GM21381 (cell line): ENCODE measurements at regions not wholly inside any gene's neighbourhood (a gene's known extent, or its start where the extent isn't known, plus 50 kb on each side); places are given as distances from the start of the nearest gene placed in this dataset.

Experiments used
- ATAC-seq: cut with Tn5 transposase; IDR thresholded peaks from one replicate; pipeline ENCODE4 v1.9.1; 2021; ENCODE audit warnings: mild to moderate bottlenecking, moderate library complexity; ENCODE audit not compliant: unreplicated experiment

DNA sequence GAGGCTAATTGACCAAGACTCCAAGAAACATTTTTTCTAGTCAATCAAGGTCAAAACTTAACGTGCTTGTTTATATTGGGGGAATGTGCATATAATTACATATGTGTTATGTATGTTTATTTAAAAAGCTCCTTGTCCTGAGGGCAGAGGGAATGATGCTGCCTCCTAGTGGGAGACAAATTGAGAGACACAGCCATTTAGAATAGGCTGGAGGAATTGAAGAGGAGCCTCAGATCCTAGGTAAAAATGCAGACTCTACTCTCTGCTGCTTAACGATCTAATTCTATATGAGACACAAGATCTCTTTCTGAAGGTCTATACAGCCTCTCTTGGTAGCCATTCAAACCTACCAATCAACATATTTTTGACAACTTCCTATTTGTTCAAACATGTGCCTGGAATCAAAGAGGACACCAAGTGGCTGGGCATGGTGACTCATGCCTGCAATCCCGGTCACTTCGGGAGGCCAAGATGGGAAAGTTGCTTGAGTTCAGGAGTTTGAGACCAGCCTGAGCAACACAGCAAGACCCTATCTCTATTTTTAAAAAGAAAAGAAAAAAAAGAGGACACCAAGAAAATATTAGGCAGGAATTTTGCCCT is 136.6 kb upstream of the ZNF648 start:
- no peak for ATAC-seq

DNA sequence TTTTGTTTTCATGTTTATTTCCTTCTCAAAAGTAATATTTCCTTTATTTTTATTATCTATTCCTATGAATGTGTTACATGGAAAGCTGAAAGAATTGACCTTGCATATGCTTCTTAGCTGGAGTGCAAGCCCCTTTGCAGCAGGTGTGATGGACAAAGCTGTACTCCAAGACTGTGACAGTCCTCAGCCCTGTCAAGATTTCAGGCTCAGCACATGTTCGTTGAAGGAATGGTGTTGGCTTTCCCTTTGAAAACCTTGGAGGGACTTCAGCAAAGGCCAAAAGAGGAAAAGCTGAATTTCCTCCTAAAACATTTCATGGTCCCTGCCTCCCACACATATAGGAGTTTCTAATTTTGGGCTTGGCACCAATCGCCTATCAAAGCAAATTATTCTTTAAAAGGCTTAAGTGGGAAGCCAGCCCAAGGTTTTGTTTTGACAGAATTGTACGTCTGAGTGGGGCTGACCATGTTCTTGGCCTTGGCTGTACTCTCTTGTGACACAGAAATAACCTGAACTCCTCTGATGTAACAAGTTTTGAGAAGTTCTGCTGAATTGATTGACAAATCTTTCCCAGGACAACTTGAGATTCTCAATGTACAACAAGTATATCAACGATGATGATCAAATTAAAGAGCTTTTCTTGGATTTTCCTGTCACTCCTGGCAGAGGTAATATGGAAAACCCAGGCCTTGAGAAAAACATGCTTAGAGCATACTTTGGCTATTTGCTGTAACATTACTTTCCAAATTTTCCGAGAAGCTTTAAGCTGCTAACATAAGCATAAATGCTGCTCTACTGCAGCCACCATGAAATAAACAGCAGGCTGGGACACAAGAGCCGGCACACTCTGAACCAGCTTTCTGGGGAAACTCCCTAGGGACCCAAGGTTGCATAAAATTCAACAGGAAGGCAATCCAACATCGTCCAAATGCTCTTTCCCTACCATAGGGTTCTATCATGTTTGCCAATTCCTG is 135.7 kb upstream of the ZNF648 start:
- ATAC-seq, result no peak

DNA sequence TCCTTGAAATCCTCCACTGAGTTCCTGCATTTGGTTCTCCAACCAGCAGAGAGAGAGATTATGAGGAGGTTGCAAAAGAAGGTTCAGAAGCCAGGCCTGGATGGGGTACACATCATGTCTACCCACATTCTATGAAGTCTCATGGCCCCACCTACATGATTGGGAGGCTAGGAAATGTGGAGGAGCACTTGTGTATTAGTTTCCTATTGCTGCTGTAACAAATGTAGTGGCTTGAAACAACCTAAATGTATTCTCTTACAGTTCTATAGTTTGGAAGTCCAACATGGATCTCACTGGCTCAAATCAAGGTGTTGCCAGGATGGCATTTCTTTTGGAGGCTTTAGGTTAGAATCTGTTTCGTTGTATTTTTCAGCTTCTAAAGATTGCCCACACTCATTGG is 134.2 kb upstream of the ZNF648 start:
- ATAC-seq, result no peak

DNA sequence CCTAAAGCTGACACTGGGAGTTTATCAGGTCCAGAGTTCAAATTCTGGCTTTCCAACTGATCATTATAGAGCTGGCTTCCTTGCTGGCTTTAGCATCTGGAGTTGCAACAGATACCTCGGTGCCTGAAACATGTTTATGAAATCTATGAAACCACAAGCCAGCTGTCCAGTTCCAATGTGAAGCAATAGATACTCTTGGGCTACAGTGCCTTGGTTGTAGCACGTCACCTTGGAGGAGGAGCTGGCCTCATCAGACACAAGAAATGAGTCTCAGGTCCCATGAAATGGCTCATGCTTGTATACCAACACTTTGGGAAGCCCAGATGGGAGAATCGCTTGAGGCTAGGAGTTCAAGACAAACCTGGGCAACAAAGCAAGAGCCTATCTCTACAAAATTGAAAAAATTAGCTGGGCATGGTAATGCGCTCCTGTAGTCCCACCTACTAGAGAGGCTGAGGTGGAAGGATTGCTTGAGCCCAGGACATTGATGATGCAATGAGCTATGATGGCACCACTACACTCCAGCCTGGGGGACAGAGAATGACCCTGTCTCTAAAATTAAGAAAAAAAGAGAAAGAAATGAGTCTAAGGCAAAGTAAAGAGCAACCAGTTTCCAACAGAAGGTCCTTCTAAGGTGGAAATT is 132.5 kb upstream of the ZNF648 start:
- ATAC-seq, result no peak

DNA sequence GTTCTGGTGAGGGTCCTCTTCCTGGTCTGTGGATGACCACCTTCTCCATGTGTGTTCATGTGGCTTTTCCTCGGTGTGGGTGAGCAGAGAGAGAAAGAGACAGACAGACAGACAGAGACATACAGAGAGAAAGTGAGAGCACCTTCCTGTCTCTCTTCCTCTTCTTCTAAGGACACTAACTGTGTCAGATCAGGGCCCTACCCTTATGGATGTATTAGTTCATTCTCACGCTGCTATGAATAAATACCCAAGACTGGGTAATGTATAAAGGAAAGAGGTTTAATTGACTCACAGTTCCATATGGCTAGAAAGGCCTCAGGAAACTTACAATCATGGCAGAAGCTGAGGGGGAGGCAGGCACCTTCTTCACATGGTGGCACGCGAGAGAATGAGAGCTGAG is 131.5 kb upstream of the ZNF648 start:
- no peak for ATAC-seq

DNA sequence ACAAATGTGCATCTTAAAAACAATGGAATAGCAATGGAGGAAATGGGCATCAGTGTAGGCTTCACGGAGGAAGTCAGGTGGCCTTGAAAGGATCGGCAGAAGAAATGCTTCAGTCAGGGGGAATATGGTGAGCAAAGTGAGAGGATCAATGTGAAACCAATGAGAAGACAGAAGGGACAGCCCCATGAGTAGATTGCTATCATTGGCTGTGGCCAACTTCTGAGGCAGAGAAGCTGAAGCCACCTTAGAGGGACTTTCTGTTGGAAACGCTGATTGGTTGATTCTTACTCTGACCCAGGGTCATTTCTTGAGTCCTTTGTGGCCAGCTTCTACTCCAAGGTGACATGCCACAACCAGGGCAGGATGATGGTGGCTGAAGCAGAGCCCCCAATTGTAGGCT is 130.7 kb upstream of the ZNF648 start:
- ATAC-seq, result no peak

DNA sequence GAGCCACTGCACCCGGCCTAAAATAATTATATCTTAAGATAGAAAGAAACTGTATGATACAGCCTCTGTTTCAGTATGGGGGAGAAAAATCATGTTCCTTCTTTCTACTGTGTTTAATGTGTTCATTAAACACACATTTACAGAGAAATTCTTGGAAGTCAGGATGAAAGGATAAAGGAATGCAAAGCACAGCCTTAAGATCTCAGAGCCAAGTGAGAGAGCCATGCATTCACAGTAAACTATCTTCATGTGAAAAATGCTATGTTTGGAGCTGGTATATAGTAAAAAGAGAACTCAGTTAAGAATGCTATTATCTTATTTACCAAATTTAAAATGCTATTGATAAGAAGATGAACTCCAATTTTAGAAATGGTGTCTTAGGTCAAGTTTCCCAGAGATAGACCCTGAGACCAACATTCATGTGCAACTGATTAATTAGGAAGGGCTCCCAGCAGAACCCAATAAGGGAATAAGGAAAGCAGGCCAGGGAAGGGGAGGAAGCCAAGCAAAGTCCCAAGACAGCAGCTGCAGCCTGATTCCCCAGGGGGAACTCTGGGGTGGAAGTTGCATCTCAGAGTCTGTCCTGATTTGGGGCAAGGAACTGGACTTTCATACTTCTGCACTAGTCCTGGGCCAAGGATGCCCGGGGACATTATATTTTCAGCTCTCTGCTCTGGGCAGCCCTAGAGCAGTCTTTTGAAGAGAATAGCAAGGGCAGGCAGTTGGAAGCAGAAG is 130.0 kb upstream of the ZNF648 start:
- ATAC-seq, result no peak

DNA sequence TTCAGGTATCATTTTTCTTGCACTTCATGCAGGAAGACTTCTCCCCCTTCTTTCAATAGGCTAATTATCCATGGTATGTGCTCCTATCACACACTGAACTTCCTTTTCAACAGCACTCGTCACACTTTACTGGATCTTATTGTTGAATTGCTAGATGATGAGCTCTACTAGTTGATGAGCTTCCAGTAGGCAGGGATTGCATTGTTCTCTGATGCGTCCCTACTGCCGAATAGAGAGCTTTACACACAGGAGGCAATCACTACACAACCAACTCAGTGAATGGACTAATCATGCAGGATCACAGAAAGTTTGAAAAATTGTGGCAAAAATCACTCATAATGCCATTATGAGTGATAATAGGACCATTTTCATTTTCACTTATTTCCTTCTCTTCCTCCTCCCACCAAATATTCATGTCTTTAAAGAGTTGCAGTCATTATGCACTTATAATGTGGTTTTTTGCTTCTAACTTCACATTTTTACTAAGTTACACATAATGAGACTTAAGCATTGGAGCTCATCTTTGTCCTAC is 128.1 kb upstream of the ZNF648 start:
- ATAC-seq, result no peak

DNA sequence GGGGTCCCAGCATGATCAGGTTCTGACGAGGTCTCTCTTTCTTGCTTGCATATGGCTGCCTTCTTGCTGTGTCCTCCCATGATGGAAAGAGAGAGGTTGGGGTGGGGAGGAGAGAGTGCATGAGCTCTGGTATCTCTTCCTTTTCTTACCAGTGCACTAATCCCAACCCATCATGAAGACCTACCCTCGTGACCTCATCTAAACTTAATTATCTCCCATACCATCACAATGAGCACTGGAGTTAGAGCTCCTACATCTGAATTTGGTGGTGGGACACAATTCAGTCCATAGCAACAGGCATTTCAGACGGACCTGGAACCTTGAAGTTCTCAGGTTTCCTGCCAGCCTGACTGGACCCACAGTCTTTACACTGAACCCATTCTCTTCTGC is 125.2 kb upstream of the ZNF648 start:
- ATAC-seq, result no peak

DNA sequence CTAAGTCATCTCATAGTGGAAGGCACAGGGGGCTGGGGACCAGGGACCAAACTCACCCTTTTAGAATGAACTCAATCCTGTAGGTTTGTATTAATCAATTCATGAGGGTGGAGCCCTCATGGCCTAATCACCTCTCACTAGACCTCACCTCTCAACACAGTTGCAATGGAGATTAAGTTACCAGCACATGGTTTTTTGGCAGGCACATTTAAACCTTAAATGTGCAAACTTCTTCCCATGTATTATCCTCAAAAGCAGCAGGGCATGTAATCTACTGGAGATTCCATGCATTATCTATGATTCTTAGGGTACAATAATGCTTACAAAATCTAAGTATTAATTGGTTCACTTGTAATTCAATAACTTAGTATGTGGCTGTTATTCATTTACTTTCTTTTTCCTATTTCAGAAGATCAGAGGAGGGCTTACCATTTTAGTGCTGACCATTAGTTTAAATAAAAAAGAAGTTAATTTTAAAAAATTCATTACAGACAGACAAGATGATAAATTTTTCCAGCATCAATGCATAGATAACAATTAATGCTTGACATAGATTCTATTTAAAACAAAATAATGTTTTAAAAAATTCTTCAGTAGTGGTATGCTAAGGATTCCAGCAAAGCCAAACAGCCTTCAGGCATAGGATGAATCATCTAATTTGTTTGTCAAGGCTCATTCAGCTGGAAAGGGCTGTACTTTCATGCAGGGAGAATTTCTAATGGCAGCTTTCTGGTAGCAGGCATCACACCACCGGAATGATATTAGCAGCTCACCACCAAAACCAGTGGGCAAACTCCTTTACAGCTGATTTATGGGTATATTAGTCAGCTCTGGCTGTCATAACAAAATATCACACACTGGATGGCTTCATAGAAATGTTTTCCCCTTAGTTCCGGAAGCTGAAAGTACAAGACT is 124.6 kb upstream of the ZNF648 start:
- ATAC-seq, result no peak

DNA sequence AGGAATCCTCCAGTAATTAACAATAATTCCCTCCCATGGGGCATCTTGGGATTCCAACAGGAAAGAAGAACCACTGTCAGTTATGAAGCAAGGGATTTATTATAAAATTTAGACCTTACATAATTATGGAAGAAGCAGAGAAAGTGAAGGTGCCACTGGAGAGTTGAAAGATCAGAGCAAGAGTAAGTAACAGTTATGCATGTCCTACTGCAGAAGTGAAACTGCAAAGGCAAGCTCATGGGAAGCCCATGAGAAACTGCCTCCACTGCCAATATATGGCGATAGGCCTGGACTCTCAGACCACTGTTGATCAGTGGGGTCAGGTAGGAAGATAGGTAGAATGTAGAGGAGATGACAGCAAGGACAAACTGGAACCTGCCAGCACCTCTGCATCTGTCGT is 123.6 kb upstream of the ZNF648 start:
- no peak for ATAC-seq

DNA sequence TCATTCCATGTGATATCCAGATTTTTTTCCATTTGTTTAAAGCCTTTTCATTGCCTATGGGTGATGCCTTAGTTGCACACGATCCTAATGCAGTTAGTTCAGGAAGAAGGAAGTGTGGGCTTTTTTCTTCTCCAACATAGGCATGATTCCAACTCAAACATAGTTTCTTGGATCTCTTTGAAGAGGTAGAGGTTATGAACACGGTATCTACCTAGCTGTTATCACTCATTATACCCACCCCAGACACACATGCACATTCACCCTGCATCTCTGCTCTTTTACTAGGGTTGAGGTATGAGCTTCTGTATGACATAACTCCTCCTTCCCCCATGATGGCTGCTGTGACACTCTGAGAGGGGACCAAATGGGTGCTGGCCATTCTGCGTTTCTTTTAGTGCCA is 122.1 kb upstream of the ZNF648 start:
- ATAC-seq, result no peak

DNA sequence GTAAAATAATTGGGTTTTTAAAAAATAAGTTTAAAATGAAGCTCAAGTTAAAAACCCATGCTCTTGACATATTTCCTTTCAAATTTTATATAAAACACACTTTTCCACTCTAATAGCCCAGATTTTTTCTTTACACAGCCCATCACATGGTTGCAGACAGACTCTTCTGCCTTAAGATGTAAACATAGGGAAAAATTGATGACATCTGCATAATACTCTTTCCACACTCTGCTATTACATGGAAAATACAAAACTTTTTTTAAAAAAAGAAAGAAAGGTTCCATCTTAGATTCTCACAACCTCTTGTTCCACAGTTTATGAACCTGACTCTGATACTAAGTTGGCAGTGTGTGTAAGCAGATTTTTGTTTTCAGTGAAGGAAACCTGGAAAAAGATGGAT is 120.8 kb upstream of the ZNF648 start:
- no peak for ATAC-seq

DNA sequence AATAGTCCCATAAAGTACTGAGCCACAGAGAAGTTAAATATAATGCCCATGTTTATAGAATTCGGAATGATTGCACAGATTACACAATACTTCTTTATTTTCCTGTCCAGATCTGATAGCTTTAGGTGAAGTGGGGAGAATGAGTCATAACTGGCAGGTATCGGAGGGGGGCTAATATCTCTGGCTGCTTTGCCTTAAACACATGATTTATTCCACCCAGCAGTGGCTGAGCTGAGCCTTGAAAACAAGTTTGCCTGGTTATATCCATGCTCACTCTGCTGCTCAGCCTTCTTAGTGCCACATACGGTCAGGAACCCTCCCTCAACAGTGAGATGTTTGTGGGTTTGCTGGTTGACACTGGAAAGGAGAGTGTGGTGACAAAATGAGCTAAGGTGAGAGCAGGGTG is 119.7 kb upstream of the ZNF648 start:
- ATAC-seq, result no peak

DNA sequence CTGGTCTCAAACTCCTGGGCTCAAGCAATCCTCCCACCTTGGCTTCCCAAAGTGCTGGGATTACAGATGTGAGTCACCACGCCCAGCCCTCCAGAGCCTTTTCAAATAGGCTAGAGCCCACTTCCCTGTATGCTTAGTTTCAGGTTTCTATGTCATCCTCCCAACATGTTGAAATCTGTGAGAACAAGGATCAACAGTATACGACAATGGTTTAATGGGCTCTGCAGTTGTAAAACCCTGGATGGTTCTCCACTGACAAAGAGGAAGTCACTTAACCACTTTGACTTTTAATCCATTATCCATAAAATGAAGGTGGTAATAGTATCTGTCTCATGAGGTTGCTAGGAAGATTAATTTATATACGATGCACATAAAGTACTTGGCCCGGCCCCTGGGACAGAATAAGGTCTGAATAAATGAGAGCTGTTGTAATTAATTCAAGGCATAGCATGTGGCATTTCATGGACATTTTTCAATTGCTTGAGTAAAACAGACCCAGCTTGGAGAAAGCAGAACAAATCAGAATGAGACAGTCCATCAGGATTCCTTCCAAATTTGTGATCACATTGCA is 113.9 kb upstream of the ZNF648 start:
- ATAC-seq, result no peak

DNA sequence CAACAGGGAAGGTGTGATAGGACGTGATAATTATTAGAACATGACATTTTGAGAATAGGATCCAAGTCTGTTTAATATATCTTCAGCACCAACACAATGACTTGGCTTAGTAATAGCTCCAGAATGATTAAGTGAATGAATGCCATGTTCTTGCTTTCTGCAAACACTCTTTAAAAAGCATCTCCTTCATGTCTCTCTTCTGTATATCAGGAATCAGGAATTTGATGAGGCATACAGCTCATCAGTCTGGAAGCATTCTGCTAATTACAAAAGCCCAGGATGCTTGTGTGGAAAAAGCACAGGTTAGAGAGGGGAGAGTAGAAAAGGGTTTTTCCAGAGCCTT is 113.0 kb upstream of the ZNF648 start:
- ATAC-seq, result no peak

DNA sequence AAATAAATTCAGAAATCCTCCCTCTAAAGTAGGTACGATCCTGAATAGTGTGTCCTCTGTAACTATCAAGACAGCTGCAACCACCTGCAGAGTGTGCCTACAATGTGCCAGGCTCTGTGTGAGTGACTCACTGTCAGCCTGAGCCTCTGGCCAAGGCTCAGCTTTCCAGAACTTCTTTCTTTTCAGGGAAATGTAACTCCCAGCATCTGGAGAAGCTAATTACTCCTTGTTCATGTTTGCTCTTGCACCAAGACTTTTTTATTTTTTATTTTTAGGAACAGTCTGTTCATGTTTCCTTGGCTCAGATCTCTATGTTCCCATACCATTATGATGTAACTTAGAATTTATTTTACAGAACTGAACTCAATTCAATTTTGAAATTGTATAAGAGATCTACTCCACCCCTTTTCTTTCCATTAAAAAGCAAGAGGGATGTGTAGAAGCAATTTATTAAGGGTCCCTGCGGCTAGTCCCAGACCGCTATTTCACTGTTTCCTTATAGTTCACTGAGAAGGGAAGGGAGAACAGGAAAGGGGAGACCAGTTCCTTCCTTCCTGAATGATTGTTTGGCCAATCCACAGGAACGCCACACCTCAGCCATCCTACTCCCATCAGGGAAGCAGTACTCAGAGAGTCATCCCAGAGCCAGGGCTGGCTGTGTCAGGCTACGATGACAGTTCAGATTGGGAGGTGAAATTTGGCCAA is 112.4 kb upstream of the ZNF648 start:
- ATAC-seq, result no peak

DNA sequence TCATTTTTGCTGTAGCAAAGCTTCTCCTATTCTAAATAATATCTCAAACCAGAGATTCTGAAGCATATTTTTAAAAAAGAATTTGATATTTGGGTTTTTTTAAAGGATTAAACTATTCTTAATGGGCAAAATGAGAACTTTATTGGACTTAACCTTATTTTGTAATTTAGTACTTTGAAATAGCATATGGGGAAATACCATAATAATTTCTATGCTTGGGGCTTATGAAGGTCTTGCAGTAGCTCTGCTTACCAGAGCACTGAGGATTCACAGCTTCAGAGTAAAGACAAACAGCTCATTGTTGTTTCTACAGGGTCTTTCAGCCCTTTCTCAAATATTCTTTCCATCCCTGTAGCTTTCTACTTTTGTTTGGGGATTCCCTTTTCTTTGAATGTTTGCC is 111.2 kb upstream of the ZNF648 start:
- no peak for ATAC-seq

DNA sequence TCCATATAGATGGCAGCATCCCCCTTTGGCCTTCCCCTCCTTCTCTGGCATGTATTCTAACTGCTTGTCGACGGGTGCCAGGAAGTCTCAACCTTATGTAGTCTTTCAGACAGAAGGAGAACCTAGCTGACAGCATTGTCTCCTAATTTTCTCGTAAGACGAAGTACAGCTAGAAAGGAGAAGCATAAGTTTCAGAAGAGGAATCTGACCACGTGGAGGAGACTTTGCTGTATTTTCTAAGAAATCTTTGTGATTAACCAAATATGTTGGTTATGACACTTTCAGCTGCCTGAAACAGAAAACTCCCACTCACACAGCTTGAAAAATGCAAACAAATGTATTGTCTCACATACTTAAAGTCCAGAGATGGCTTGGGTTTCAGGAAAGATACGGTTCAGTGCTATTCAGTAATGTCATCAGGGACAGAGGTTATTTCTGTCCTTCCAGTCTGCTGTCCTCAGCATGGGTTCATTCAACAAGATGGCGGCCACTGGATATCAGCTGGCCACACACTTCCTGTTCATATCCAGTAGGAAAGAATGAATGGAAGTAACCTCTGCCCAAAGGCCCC is 109.5 kb upstream of the ZNF648 start:
- no peak for ATAC-seq
